ENCODE measurements at regions not wholly inside any gene's neighbourhood (a gene's known extent, or its start where the extent isn't known, plus 50 kb on each side); places are given as distances from the start of the nearest gene placed in this dataset.

- Mint-ChIP-seq H3K4me1 (ENCODE audit: low read depth, unreplicated experiment) (no peaks in the 10 kb centered on the region), H3K36me3 (ENCODE audit: insufficient read depth, unreplicated experiment) (no peaks in the 10 kb centered on the region), H3K9me3 (ENCODE audit: unreplicated experiment) (no peaks in the 10 kb centered on the region), H3K4me3 (ENCODE audit: unreplicated experiment) (no peak overlapping the region), H3K27ac (ENCODE audit: unreplicated experiment) (no peak overlapping the region), H3K27me3 (ENCODE audit: insufficient read depth, unreplicated experiment) (peaks cover 2% of the 10 kb centered on the region)
- ChIA-PET CTCF (no interaction called here), POLR2A (no interaction called here)
- no peaks in the 10 kb centered on the region for H3K9me3 ChIP-seq
- no peak for TF ChIP-seq CTCF (IDR thresholded peaks at IDR 0.05; ENCODE audit: insufficient read depth in 1 of 2, low read depth in 1 of 2, low read length in 1 of 2, severe bottlenecking in 1 of 2, unreplicated experiment in 1 of 2)
- no TSS peak for BruUV-seq (replicated peaks)
- H3K4me3 ChIP-seq (ENCODE audit: low read depth, low read length) = no peak overlapping the region
- no peaks in the 10 kb centered on the region for H3K27me3 ChIP-seq (replicated peaks; ENCODE audit: control insufficient read depth, insufficient read depth, low read length)
- intact Hi-C loops (cut with micrococcal nuclease; ENCODE audit: unreplicated experiment) = no loop called here
- no peak for DNase-seq
- H3K4me1 ChIP-seq = no peaks in the 10 kb centered on the region
- no peaks in the 10 kb centered on the region for H3K36me3 ChIP-seq (ENCODE audit: control insufficient read depth, insufficient read depth, low read length)
These were observed 64.4 kb upstream of the CDH8 start for GRCh38 chr16:62100651-62101050.

GRCh38 chr16:62089715-62090114, 53.5 kb upstream of the CDH8 start:
- Histone ChIP-seq H3K27me3 (replicated peaks; ENCODE audit: control insufficient read depth, insufficient read depth, low read length) (no peaks in the 10 kb centered on the region), H3K36me3 (ENCODE audit: control insufficient read depth, insufficient read depth, low read length) (no peaks in the 10 kb centered on the region), H3K4me3 (ENCODE audit: low read depth, low read length) (no peak overlapping the region), H3K9me3 (no peaks in the 10 kb centered on the region), H3K4me1 (no peaks in the 10 kb centered on the region)
- ChIA-PET CTCF (no interaction called here), POLR2A (no interaction called here)
- no peak for TF ChIP-seq CTCF (IDR thresholded peaks at IDR 0.05; ENCODE audit: insufficient read depth in 1 of 2, low read depth in 1 of 2, low read length in 1 of 2, severe bottlenecking in 1 of 2, unreplicated experiment in 1 of 2)
- DNase-seq = no peak
- H3K27me3 Mint-ChIP-seq (ENCODE audit: insufficient read depth, unreplicated experiment) = peaks cover 16% of the 10 kb centered on the region
- intact Hi-C loops (cut with micrococcal nuclease; ENCODE audit: unreplicated experiment) = no loop called here
- no TSS peak for BruUV-seq (replicated peaks)
- no peak overlapping the region for H3K4me3 Mint-ChIP-seq (ENCODE audit: unreplicated experiment)
- H3K36me3 Mint-ChIP-seq (ENCODE audit: insufficient read depth, unreplicated experiment) = no peaks in the 10 kb centered on the region
- H3K27ac Mint-ChIP-seq (ENCODE audit: unreplicated experiment) = no peak overlapping the region
- no peaks in the 10 kb centered on the region for H3K9me3 Mint-ChIP-seq (ENCODE audit: unreplicated experiment)
- H3K4me1 Mint-ChIP-seq (ENCODE audit: low read depth, unreplicated experiment) = peaks cover 6% of the 10 kb centered on the region

GRCh38 chr16:62088731-62089410, 52.6 kb upstream of the CDH8 start:
- H3K9me3 Mint-ChIP-seq (ENCODE audit: unreplicated experiment) = no peaks in the 10 kb centered on the region
- H3K4me1 Mint-ChIP-seq (ENCODE audit: low read depth, unreplicated experiment) = peaks cover 6% of the 10 kb centered on the region
- H3K4me3 Mint-ChIP-seq (ENCODE audit: unreplicated experiment) = no peak overlapping the region
- BruUV-seq (replicated peaks) = no TSS peak
- no peak for TF ChIP-seq CTCF (IDR thresholded peaks at IDR 0.05; ENCODE audit: insufficient read depth in 1 of 2, low read depth in 1 of 2, low read length in 1 of 2, severe bottlenecking in 1 of 2, unreplicated experiment in 1 of 2)
- POLR2A ChIA-PET = no interaction called here
- no peak overlapping the region for H3K27ac Mint-ChIP-seq (ENCODE audit: unreplicated experiment)
- Histone ChIP-seq H3K27me3 (replicated peaks; ENCODE audit: control insufficient read depth, insufficient read depth, low read length) (no peaks in the 10 kb centered on the region), H3K9me3 (no peaks in the 10 kb centered on the region), H3K36me3 (ENCODE audit: control insufficient read depth, insufficient read depth, low read length) (no peaks in the 10 kb centered on the region), H3K4me3 (ENCODE audit: low read depth, low read length) (no peak overlapping the region), H3K4me1 (no peaks in the 10 kb centered on the region)
- H3K36me3 Mint-ChIP-seq (ENCODE audit: insufficient read depth, unreplicated experiment) = no peaks in the 10 kb centered on the region
- DNase-seq = no peak
- peaks cover 16% of the 10 kb centered on the region for H3K27me3 Mint-ChIP-seq (ENCODE audit: insufficient read depth, unreplicated experiment)
- intact Hi-C loops (cut with micrococcal nuclease; ENCODE audit: unreplicated experiment) = no loop called here
- CTCF ChIA-PET = no interaction called here
